ENCODE measurements at regions not wholly inside any gene's neighbourhood (a gene's known extent, or its start where the extent isn't known, plus 50 kb on each side); places are given as distances from the start of the nearest gene placed in this dataset.

- no peak for TF ChIP-seq CTCF (IDR thresholded peaks at IDR 0.05)
- no peak for TF ChIP-seq POLR2A (IDR thresholded peaks at IDR 0.05)
These were observed 241.0 kb upstream of the ZNF717 start for GRCh38 chr3:76026379-76026778.
